ACC112 (cell line): ENCODE measurements at regions not wholly inside any gene's neighbourhood (a gene's known extent, or its start where the extent isn't known, plus 50 kb on each side); places are given as distances from the start of the nearest gene placed in this dataset.

Experiments used
- H2AFZ ChIP-seq: fragments of 200-600 bp; sonication (generic); one replicate; pipeline ENCODE4 v1.6.0; 2017; ENCODE audit warnings: antibody characterized with exemption, low read length; ENCODE audit not compliant: unreplicated experiment
- H3K27ac ChIP-seq: fragments of 200-600 bp; sonication (generic); 2 replicates; pipeline ENCODE4 v1.5.1; 2014; ENCODE audit warnings: low read depth, mild to moderate bottlenecking, antibody characterized with exemption, low read length, moderate library complexity
- H3K27me3 ChIP-seq: fragments of 200-600 bp; sonication (generic); 2 replicates; pipeline ENCODE4 v1.6.1; 2014; ENCODE audit warnings: mild to moderate bottlenecking, antibody characterized with exemption, low read length, moderate library complexity, mixed read lengths; ENCODE audit not compliant: insufficient read depth
- H3K36me3 ChIP-seq: fragments of 200-600 bp; sonication (generic); 2 replicates; pipeline ENCODE4 v1.6.1; 2016; ENCODE audit warnings: mild to moderate bottlenecking, antibody characterized with exemption, low read length, moderate library complexity, mixed read lengths; ENCODE audit not compliant: insufficient read depth
- H3K4me1 ChIP-seq: fragments of 200-600 bp; sonication (generic); one replicate; pipeline ENCODE4 v1.6.1; 2016; ENCODE audit warnings: low read length, mixed read lengths; ENCODE audit not compliant: insufficient read depth, unreplicated experiment, control insufficient read depth
- H3K4me3 ChIP-seq: fragments of 200-600 bp; sonication (generic); 2 replicates; pipeline ENCODE4 v1.5.1; 2014; ENCODE audit warnings: mild to moderate bottlenecking, low read depth, low read length
- H3K79me2 ChIP-seq: fragments of 200-600 bp; sonication (generic); one replicate; pipeline ENCODE4 v1.6.0; 2016; ENCODE audit warnings: low read length; ENCODE audit not compliant: control insufficient read depth, unreplicated experiment, insufficient read depth

DNA sequence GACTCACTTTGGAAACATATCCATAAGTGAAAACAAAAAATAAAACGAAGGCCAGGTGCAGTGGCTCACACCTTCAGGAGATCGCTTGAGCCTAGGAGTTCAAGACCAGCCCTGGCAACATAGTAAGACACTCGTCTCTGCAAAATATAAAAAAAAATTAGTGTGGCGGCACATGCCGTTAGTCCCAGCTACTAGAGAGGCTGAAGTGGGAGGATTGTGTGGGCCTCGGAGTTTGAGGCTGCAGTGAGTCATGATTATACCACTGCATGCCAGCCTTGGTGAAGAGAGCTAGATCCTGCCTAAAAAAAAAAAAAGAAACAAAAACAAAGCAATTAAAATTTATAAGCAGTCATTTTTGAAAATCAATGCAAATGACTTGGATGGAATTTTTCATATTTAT is 54.7 kb upstream of the NANOGP8 start:
- Histone ChIP-seq H3K27me3 (no peaks in the 10 kb centered on the region), H3K4me1 (peaks cover 27% of the 10 kb centered on the region), H3K4me3 (no peak overlapping the region), H3K27ac (no peak overlapping the region), H2AFZ (no peak overlapping the region), H3K36me3 (no peaks in the 10 kb centered on the region), H3K79me2 (no peaks in the 10 kb centered on the region)

DNA sequence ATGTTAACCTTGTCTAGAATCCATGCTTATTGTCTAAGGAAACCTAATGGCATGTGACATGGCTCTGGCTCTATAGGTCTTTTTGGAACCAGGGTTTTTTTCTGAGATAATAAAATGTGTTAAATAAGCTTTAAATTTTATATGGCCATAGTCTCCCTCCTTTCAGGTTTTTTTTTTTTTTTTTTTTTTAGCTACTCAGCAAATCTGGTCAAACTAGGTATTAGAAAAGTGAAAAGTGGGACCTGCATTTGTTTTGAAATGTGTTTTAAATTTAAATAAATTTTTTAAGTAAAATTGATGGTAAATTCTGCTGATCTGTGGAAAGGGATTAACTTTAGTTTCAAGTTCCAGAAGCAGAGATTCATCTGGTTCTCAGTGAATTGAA is 52.1 kb upstream of the NANOGP8 start:
- Histone ChIP-seq H2AFZ (no peak overlapping the region), H3K27ac (no peak overlapping the region), H3K79me2 (no peaks in the 10 kb centered on the region), H3K4me3 (no peak overlapping the region), H3K27me3 (no peaks in the 10 kb centered on the region), H3K36me3 (no peaks in the 10 kb centered on the region), H3K4me1 (peaks cover 14% of the 10 kb centered on the region)

DNA sequence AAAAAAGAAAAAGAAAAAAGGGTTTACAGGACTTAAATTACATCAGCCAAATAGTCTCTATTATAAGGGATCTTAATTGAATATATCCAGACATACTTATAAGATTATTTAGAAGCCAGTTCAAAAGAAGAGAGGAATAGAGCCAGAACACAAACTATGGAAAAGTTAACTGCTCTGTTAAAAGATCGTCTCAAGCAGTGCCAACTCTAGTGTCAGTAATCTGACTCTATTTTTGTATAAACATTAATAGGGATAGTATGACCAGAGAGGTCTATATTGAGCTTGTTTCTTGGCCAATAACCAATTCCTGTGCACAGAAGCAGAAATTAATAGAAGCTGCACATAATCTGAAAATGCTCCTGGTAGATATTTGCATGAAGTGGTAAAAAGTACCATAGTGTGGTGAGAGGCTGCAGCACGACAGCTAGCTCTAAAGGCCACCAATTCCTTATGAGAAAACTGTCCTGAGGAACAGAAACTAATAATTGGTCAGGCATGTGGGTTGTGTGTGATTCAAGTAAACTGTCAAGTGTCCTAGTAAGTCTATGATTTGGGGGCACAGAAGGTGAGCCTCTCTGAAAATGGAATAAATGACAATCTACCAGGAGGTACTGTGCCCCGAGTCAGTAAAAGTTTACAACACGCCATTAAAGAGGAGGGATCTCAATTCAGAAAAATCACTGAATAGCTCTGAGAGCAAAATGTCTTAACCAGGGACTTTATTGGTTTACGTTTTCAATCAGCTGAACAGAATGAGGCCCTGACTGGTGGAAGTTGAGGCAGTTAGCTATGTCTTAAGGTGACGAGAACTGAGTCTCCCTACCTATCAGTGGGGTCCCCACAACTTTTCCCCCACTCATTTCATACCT is 51.5 kb upstream of the NANOGP8 start:
- Histone ChIP-seq H3K36me3 (no peaks in the 10 kb centered on the region), H2AFZ (no peak overlapping the region), H3K4me1 (peaks cover 8% of the 10 kb centered on the region), H3K4me3 (no peak overlapping the region), H3K79me2 (no peaks in the 10 kb centered on the region), H3K27ac (no peak overlapping the region), H3K27me3 (no peaks in the 10 kb centered on the region)
